HG02678 (cell line): ENCODE measurements at regions not wholly inside any gene's neighbourhood (a gene's known extent, or its start where the extent isn't known, plus 50 kb on each side); places are given as distances from the start of the nearest gene placed in this dataset.

Experiments used
- ATAC-seq: cut with Tn5 transposase; IDR thresholded peaks from one replicate; pipeline ENCODE4 v1.9.1; 2021; ENCODE audit warnings: mild to moderate bottlenecking, moderate library complexity; ENCODE audit not compliant: unreplicated experiment

DNA sequence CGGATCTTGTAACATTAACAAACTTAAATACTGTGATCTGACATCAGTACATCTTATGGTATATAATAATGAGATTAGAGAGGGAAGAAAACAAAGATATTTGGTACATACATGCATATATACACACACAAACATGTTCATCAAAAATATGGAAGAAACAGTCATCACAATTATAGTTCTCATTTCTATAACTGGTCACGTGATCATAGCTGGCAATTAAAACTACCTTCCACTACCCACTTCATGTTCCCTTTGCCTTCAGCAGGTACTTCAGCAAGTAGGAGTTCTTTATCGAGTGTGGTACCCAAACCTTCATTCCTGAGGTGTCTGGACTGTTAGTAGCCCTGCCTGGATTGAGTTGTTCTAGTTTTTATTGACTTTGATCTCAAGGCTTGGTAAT, 70.9 kb upstream of the ALDH1A3 start:
- no peak for ATAC-seq

DNA sequence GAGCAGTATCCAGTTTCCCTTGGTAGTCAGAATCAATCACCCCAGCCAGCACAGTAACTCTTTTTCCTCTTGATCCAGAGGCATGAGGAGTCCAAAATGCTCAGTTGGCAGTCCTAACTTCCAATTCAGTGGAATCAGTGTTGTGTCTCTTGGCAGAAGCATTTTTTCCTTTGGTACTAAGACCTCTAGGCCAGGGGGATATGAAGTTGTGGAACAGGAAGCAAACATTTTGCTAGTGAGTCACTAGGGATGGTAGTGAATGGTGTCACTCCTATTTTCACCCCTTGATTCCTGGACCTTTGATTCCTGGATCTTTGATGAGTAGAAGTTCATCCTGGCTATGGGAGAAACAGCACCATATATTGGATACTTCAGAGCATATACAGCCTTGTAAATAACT, 70.5 kb upstream of the ALDH1A3 start:
- ATAC-seq: no peak

DNA sequence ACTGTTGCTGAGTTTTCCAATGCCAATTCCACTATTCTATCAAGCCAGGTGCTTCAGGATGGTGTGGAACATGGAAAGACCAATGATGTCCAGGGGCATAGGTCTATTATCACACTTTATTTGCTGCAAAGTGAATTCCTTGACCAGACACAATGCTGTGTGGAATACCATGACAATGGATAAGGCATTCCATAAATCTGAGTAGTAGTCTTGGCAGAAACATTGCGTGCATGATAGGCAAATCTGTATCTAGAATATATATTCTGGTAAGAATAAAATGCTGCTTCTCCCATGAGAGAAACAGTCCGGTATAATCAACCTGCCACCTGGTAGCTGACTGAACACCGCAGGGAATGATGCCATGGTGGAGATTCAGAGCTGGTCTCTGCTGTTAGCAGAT, 70.0 kb upstream of the ALDH1A3 start:
- no peak for ATAC-seq

DNA sequence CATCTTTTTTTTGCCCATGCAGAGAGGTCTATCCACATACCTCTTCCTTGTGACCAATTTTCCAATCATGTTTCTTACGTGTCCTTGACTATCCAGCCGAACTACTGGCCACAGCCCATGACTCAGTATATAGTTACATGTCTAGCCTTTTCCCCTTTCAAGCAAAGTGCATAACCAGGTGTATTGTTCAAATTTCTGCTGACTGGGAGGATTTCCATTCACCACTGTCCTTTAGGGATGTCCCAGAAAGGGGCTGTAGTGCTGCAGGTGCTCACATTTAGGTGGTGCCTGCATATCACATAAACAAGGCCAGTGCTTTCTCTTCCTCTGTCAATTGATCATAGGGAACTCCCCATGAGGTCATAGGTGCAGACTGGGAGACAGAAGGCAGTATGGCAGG, 69.4 kb upstream of the ALDH1A3 start:
- no peak for ATAC-seq

DNA sequence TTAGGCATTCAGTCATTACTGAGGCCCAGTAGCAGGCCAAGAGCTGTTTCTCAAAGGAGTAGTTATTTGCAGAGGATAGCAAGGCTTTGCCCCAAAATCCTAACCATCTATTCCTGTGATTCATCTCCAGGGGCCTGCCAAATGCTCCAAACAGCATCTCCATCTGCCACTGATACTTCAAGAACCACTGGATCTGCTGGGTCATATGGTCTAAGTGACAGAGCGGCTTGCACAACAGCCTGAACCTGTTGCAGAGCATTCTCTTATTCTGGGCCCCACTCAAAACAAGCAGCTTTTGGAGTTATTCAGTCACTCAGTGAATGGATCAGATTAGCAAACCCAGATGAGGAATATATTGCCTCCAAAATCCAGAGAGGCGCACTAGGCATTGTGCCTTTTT, 68.8 kb upstream of the ALDH1A3 start:
- no peak for ATAC-seq

DNA sequence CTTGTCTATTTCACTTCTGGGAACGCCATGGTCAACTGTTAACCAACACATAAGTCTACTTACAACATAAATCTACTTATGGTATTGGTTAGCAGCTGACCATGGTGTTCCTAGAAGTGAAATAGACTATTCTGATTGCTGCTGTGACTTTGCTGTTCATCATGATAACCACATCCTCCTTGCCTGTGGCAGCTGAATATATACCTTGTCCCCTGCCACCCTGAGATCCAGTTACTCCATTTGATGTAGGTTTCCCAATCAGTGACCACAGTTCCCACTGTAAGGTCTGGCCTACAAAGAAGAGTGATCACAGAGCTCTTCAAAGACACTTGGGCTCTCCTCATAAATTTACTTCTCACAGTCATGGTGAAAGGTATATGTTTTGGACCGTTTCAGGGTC, 66.8 kb upstream of the ALDH1A3 start:
- no peak for ATAC-seq

DNA sequence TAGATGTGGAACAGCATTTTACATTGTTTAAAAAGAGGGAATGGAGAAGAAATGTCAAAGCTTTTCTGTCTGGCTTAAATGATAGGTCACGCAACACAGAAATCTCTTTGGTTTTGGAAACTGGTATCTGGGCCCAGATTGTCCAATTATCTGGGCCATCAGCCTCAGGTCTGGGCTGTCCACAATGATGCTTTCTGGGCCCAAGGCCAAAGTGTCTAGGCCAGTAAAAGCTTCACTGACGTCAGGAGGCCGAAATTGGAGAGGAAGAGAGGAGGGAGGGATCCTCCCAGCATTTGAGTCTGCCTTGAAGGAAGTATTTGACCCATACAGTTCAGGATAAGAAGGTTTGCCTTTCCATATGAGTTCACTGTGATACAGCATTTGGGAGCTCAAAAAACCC, 60.7 kb upstream of the ALDH1A3 start:
- ATAC-seq: no peak

DNA sequence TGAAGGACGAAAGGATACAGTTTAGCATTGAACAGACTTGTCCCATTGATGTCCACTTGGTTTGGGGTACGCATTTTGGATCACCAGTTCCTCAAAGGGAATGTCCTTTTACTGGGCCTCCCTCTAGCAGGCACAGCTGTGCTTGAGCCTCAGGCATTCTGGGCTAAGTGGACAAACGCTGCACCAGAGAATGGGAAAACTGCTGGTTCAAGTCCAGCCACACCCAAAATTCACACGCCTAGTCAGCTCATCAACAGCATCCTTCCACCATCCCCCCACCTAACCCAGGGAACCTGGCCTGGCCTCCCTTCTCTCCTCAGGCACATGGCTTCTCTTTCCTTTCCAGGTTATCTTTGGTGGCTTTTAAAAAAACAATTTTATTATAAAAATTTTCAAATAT, 59.1 kb upstream of the ALDH1A3 start:
- no peak for ATAC-seq

DNA sequence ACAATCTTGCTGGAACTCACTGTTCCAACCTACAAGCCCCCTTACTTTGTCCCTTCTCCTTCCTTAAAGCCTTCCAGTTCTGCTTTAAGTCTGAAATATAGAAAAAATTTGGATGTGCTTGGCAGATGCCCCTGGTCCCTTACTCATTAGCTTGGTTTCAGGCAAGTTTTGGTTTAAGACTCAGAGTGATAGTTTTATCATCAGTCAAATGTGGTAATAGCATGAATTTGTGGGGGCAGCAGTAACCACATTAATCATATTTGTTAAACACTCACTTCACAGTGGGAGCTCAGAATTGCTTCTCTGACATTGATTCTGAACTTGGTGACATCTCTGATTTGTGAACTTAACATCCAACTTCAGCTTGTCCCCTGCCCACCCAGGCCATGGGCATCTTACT, 58.3 kb upstream of the ALDH1A3 start:
- no peak for ATAC-seq

DNA sequence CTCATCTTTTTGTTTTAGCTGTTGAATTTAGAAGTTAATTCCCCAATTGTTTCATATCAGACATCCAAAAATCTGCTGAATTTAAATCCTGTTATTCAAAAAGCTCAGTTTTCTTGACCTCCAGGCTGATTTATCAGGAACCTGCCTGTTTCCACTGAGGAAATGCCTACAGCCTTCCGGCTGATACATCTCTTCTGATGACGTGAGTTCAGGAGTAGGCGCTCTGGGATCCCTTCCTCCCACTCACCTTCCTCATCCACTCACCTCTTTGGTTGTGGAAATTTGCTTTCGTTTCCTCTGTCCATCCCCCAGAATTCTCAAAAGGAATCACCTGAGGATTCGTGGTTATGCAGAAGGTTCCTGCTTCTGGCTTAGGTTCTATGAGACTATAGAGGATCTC, 55.4 kb upstream of the ALDH1A3 start:
- ATAC-seq: no peak

DNA sequence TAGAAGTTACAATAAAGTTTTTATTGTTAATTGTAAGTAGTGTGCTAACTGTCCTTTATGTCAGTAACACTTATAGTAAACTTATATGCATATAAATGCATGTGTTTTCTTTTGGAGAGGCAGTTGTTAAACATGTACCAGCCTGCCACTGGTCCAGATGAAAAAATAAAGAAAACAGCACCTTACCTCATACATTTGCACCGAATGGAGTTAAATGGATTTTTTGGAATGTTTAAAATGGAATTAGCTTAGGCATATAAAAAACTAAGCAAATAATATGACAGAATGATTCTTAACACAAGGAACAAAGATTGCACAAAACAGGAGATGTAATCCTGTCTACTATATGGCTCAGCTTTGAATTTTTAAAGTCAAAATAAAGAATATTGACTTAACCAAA, 50.2 kb upstream of the ALDH1A3 start:
- no peak for ATAC-seq
